AG04450 (cell line): ENCODE measurements at regions not wholly inside any gene's neighbourhood (a gene's known extent, or its start where the extent isn't known, plus 50 kb on each side); places are given as distances from the start of the nearest gene placed in this dataset.

Experiments
- CTCF ChIA-PET: fragments of 300-600, 350-600 bp; formaldehyde crosslinking; extraction: SDS; loops from one replicate; lab custom pipeline; 2022; ENCODE audit warnings: antibody characterized with exemption, inconsistent platforms; lab: Charles Lee
- POLR2A ChIA-PET: fragments of 350-600 bp; formaldehyde crosslinking; extraction: SDS; loops from one replicate; lab custom pipeline; 2021; ENCODE audit warnings: antibody characterized with exemption, inconsistent platforms; lab: Yijun Ruan, JAX
- DNase-seq: peaks from one replicate; pipeline ENCODE4 v3.0.0-alpha.2; 2011; ENCODE audit warnings: low read depth, low spot score
- H3K27ac ChIP-seq: one replicate; pipeline ENCODE4 v1.5.1; 2012; ENCODE audit warnings: low read depth, low read length, control low read depth
- H3K27me3 ChIP-seq: one replicate; pipeline ENCODE4 v1.6.0; 2012; ENCODE audit warnings: low read length; ENCODE audit not compliant: control insufficient read depth, insufficient read depth
- H3K4me3 ChIP-seq: 2 replicates; pipeline ENCODE4 v1.5.1; 2011; ENCODE audit warnings: mild to moderate bottlenecking, low read depth, low read length, control low read depth
- H3K9me3 ChIP-seq: 2 replicates; pipeline ENCODE4 v1.5.1; 2012; ENCODE audit warnings: low read length; ENCODE audit not compliant: control insufficient read depth, insufficient read depth
- CTCF ChIP-seq: IDR thresholded peaks from 2 replicates; pipeline ENCODE4 v1.5.1; 2011; ENCODE audit warnings: low read depth, low read length, control low read depth, inconsistent platforms

DNA sequence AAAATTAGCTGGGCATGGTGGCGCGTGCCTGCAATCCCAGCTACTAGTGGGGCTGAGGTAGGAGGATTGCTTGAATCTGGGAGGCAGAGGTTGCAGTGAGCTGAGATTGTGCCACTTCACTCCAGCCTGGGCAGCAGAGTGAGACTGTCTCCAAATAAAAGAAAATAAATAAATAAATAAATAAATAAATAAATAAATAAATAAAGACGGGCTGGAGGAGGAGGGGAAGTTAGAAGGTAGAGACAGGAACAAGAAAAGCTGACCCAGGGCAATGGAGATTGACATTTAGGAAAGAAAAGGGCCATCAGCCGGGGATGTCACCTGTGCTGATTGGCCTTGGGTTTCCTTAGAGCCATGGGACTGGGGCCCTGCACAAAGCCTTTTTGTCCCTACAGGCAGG is 153.7 kb upstream of the IGSF21 start:
- H3K27ac ChIP-seq, result no peak overlapping the region
- H3K27me3 ChIP-seq, result peaks cover 5% of the 10 kb centered on the region
- H3K9me3 ChIP-seq, result no peaks in the 10 kb centered on the region
- ChIA-PET POLR2A (no interaction called here), CTCF (no interaction called here)
- DNase-seq, result no peak
- H3K4me3 ChIP-seq, result no peak overlapping the region
- no peak for TF ChIP-seq CTCF

DNA sequence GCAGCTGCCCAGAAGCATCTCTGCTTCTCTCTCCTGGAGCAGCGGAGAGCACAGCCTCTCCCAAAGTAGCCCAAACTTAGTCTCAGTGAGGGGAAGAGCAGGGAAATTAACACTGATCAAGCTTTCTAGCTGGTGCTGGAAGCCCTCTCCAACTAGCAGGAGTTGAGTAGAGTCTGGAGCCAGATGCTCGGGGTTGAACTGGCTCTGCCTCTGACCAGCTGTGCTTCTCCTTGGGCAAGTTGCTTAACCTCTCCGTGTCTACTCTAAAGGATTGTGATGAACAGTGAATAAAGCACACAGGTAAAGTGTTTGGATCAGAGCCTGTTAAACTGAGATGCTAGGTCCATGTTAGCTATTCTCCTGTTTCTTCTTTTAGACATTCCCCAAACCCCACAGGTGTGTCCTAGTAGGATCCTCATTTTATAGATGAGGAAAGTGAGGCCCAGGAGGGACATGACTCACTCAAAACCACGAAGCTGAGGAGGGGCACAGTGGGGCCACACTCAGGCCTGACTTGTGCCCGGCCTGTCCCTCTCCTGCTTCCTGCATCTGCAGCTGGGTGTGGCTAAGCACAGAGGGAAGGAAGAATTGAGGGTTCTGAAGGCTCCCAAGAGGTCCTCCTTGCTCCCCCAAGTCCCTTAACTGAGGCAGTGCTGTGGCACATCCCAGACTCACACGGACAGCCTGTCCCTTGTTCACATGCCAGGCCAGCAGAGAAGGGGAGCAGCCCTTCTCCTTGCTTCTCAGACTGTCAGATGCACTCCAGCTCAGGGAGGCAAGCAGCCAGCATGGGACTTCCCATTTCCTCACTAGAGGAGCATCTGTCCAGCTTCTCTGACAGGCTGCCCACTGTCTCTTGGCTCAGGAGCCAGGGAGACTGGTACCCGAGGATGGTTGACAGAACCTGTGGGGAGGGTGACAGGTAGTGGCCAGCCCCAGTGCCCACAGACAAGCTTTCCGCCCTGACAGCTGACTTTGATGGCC is 152.0 kb upstream of the IGSF21 start:
- DNase-seq, result no peak
- POLR2A ChIA-PET, result no interaction called here
- no peak overlapping the region for H3K4me3 ChIP-seq
- CTCF ChIA-PET, result no interaction called here
- no peak for TF ChIP-seq CTCF
- no peaks in the 10 kb centered on the region for H3K9me3 ChIP-seq
- no peak overlapping the region for H3K27ac ChIP-seq
- H3K27me3 ChIP-seq, result peaks cover 7% of the 10 kb centered on the region

DNA sequence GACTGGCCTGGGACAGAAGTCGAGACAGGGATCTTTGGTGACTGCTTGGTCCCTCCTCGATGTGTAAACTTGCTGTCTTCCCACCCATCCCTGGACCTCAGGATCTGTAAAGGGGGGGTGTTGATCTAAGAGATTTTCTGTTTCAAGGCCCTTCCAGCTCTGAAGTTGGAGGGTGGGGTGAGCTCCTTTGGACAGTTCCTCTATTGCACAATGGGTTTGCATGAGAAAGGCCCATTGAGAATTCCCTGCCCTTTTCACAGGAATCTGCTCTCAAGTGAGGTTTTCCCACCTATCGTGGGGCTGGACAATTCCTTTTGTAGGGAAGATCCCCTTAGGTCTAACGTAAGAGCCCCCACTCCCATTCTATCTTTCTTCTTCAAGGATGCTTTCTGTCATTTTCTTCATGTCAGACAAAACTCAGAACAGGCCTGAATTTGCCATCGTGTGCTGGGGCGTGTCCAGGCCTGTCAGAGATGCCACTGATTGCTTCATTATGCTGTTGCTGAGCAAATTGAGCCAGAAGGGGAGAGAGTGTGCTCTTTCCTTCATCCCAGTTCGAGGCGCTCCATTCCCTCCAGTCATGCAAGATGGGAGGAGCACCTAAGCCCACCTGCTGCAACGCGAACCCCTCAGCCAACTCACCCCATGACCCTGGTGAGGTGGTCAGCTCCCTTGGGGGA is 149.9 kb upstream of the IGSF21 start:
- Histone ChIP-seq H3K4me3 (no peak overlapping the region), H3K9me3 (no peaks in the 10 kb centered on the region), H3K27me3 (peaks cover 4% of the 10 kb centered on the region), H3K27ac (no peak overlapping the region)
- CTCF ChIA-PET, result no interaction called here
- DNase-seq, result no peak
- POLR2A ChIA-PET, result no interaction called here
- no peak for TF ChIP-seq CTCF

GRCh38 chr1:17958704-17959103 is 148.9 kb upstream of the IGSF21 start:
- ChIA-PET POLR2A (no interaction called here), CTCF (no interaction called here)
- TF ChIP-seq CTCF, result no peak
- Histone ChIP-seq H3K27ac (no peak overlapping the region), H3K9me3 (no peaks in the 10 kb centered on the region), H3K27me3 (peaks cover 2% of the 10 kb centered on the region), H3K4me3 (no peak overlapping the region)
- no peak for DNase-seq

DNA sequence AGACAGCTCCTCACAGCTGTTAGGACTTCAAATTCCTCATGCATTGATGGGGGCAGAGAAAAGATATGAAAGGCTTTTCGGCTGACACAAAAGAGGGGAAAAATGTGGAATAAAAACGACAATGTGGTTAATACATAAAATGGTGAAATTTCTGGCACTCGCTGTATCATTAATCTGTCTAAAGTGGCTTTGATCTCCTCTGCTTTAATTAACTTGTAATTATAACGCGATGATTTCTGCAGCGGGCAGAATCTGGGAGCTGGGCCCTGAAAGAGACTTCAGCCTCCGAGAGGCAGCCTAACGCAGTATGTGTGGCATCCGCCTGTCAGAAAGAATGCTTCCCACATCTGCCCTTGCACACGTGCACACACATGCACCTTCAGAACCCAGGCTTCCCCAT is 144.1 kb upstream of the IGSF21 start:
- no peak for TF ChIP-seq CTCF
- no peak overlapping the region for H3K4me3 ChIP-seq
- peaks cover 2% of the 10 kb centered on the region for H3K27me3 ChIP-seq
- CTCF ChIA-PET, result interaction anchor here (0.6 kb wide), 1 partner anchor 468 kb away, joined by 4 read pairs; no protein-coding TSS in a partner anchor
- no peak overlapping the region for H3K27ac ChIP-seq
- POLR2A ChIA-PET, result no interaction called here
- no peak for DNase-seq
- no peaks in the 10 kb centered on the region for H3K9me3 ChIP-seq
